HAP-1 (cell line): ENCODE measurements at regions not wholly inside any gene's neighbourhood (a gene's known extent, or its start where the extent isn't known, plus 50 kb on each side); places are given as distances from the start of the nearest gene placed in this dataset.

ENCODE experiments used
- DNase-seq, 2 experiments: peaks; one replicate each; pipeline ENCODE4 v3.0.0-alpha.2; 2016 to 2020; ENCODE audit warnings: low spot score in 2 of 2
- H3K27me3 ChIP-seq: fragments of 250-450 bp; sonication (Bioruptor Pico); 2 replicates; pipeline ENCODE4 v1.5.1; 2020; ENCODE audit warnings: low read depth, mild to moderate bottlenecking, moderate library complexity
- H3K36me3 ChIP-seq: fragments of 250-450 bp; sonication (Bioruptor Pico); replicated peaks from 2 replicates; pipeline ENCODE4 v1.5.1; 2020; ENCODE audit warnings: mild to moderate bottlenecking
- H3K4me1 ChIP-seq: fragments of 250-450 bp; sonication (Bioruptor Pico); 2 replicates; pipeline ENCODE4 v1.5.1; 2020; ENCODE audit warnings: mild to moderate bottlenecking
- H3K4me3 ChIP-seq: fragments of 250-450 bp; sonication (Bioruptor Pico); 2 replicates; pipeline ENCODE4 v1.5.1; 2020; ENCODE audit warnings: mild to moderate bottlenecking, moderate library complexity
- H3K9me3 ChIP-seq: fragments of 250-450 bp; sonication (Bioruptor Pico); 2 replicates; pipeline ENCODE4 v1.5.1; 2020; ENCODE audit warnings: mild to moderate bottlenecking, moderate library complexity
- in situ Hi-C: fragments of 300-500 bp; cut with MboI; formaldehyde crosslinking; loops from 3 replicates; pipeline ENCODE4 v1.14.3; 2020; ENCODE audit warnings: low sequenced_read_pairs, inconsistent platforms, mixed read lengths

- Histone ChIP-seq H3K36me3 (no peaks in the 10 kb centered on the region), H3K4me3 (no peak overlapping the region), H3K27me3 (0 out of 2 replicates have a peak, but pooled peaks cover 3% of the 10 kb centered on the region), H3K9me3 (no peaks in the 10 kb centered on the region), H3K4me1 (no peaks in the 10 kb centered on the region)
- DNase-seq: no peak
- in situ Hi-C loops: loop anchor here (25.0 kb wide), 1 partner anchor 1075 kb away; the partner anchor contains the start of gene NR2F2
Measured at GRCh38 chr15:95261968-95262367, 1030.6 kb downstream of the MCTP2 start.

- in situ Hi-C loops: loop anchor here (25.0 kb wide), 1 partner anchor 1074 kb away; the partner anchor contains the start of gene NR2F2
- Histone ChIP-seq H3K9me3 (no peaks in the 10 kb centered on the region), H3K36me3 (no peaks in the 10 kb centered on the region)
Measured at GRCh38 chr15:95262866-95263564, 1031.7 kb downstream of the MCTP2 start.

GRCh38 chr15:95263751-95264150, 1032.4 kb downstream of the MCTP2 start:
- no peak overlapping the region for H3K4me3 ChIP-seq
- no peaks in the 10 kb centered on the region for H3K4me1 ChIP-seq
- no peaks in the 10 kb centered on the region for H3K9me3 ChIP-seq
- in situ Hi-C loops: loop anchor here (25.0 kb wide), 1 partner anchor 1074 kb away; the partner anchor contains the start of gene NR2F2
- no peak for DNase-seq
- 0 out of 2 replicates have a peak, but pooled peaks cover 3% of the 10 kb centered on the region for H3K27me3 ChIP-seq
- H3K36me3 ChIP-seq: no peaks in the 10 kb centered on the region

More at GRCh38 chr15:95262866-95263564, 1031.7 kb downstream of the MCTP2 start:
- no peak for DNase-seq
- H3K4me3 ChIP-seq: no peak overlapping the region
- H3K4me1 ChIP-seq: no peaks in the 10 kb centered on the region
- 0 out of 2 replicates have a peak, but pooled peaks cover 3% of the 10 kb centered on the region for H3K27me3 ChIP-seq

- Histone ChIP-seq H3K4me1 (no peaks in the 10 kb centered on the region), H3K4me3 (no peak overlapping the region), H3K27me3 (0 out of 2 replicates have a peak, but pooled peaks cover 3% of the 10 kb centered on the region), H3K36me3 (no peaks in the 10 kb centered on the region), H3K9me3 (no peaks in the 10 kb centered on the region)
- no peak for DNase-seq
- in situ Hi-C loops: loop anchor here (25.0 kb wide), 1 partner anchor 1072 kb away; the partner anchor contains the start of gene NR2F2
Measured at GRCh38 chr15:95265419-95265997, 1034.1 kb downstream of the MCTP2 start.

GRCh38 chr15:95266451-95267061, 1035.2 kb downstream of the MCTP2 start:
- Histone ChIP-seq H3K36me3 (no peaks in the 10 kb centered on the region), H3K9me3 (no peaks in the 10 kb centered on the region), H3K4me3 (no peak overlapping the region), H3K4me1 (no peaks in the 10 kb centered on the region), H3K27me3 (0 out of 2 replicates have a peak, but pooled peaks cover under 1% of the 10 kb centered on the region)
- no peak for DNase-seq
- in situ Hi-C loops: loop anchor here (25.0 kb wide), 1 partner anchor 1071 kb away; the partner anchor contains the start of gene NR2F2

GRCh38 chr15:95267481-95267880, 1036.1 kb downstream of the MCTP2 start:
- Histone ChIP-seq H3K9me3 (no peaks in the 10 kb centered on the region), H3K36me3 (no peaks in the 10 kb centered on the region), H3K4me1 (no peaks in the 10 kb centered on the region), H3K27me3 (no peaks in the 10 kb centered on the region), H3K4me3 (no peak overlapping the region)
- in situ Hi-C loops: loop anchor here (25.0 kb wide), 1 partner anchor 1070 kb away; the partner anchor contains the start of gene NR2F2
- DNase-seq: no peak

GRCh38 chr15:95269242-95270183, 1038.2 kb downstream of the MCTP2 start:
- in situ Hi-C loops: loop anchor here (25.0 kb wide), 1 partner anchor 1068 kb away; the partner anchor contains the start of gene NR2F2
- H3K4me3 ChIP-seq: no peak overlapping the region
- no peaks in the 10 kb centered on the region for H3K27me3 ChIP-seq
- no peaks in the 10 kb centered on the region for H3K36me3 ChIP-seq
- no peak for DNase-seq
- no peaks in the 10 kb centered on the region for H3K4me1 ChIP-seq
- H3K9me3 ChIP-seq: no peaks in the 10 kb centered on the region

- H3K27me3 ChIP-seq: no peaks in the 10 kb centered on the region
- DNase-seq: no peak
- in situ Hi-C loops: loop anchor here (25.0 kb wide), 1 partner anchor 1063 kb away; the partner anchor contains the start of gene NR2F2
- no peak overlapping the region for H3K4me3 ChIP-seq
- H3K4me1 ChIP-seq: no peaks in the 10 kb centered on the region
- no peaks in the 10 kb centered on the region for H3K9me3 ChIP-seq
- H3K36me3 ChIP-seq: no peaks in the 10 kb centered on the region
Measured at GRCh38 chr15:95274101-95274500, 1042.7 kb downstream of the MCTP2 start.

- DNase-seq: no peak
- in situ Hi-C loops: no loop called here
- Histone ChIP-seq H3K9me3 (no peaks in the 10 kb centered on the region), H3K4me1 (no peaks in the 10 kb centered on the region), H3K36me3 (no peaks in the 10 kb centered on the region), H3K4me3 (no peak overlapping the region), H3K27me3 (no peaks in the 10 kb centered on the region)
Measured at GRCh38 chr15:95277266-95277665, 1045.9 kb downstream of the MCTP2 start.

- DNase-seq: no peak
- Histone ChIP-seq H3K4me1 (no peaks in the 10 kb centered on the region), H3K9me3 (no peaks in the 10 kb centered on the region), H3K27me3 (no peaks in the 10 kb centered on the region), H3K4me3 (no peak overlapping the region), H3K36me3 (no peaks in the 10 kb centered on the region)
- in situ Hi-C loops: no loop called here
Measured at GRCh38 chr15:95278532-95279245, 1047.3 kb downstream of the MCTP2 start.

- no peak for DNase-seq
- H3K27me3 ChIP-seq: no peaks in the 10 kb centered on the region
- in situ Hi-C loops: no loop called here
Measured at GRCh38 chr15:95279277-95280019, 1048.1 kb downstream of the MCTP2 start.

GRCh38 chr15:95280711-95281110, 1049.3 kb downstream of the MCTP2 start:
- no peaks in the 10 kb centered on the region for H3K9me3 ChIP-seq
- H3K36me3 ChIP-seq: no peaks in the 10 kb centered on the region
- in situ Hi-C loops: no loop called here
- DNase-seq: no peak
- no peak overlapping the region for H3K4me3 ChIP-seq
- no peaks in the 10 kb centered on the region; the same call in 1 of the 2 replicates for H3K4me1 ChIP-seq
- no peaks in the 10 kb centered on the region for H3K27me3 ChIP-seq

More at GRCh38 chr15:95279277-95280019, 1048.1 kb downstream of the MCTP2 start:
- Histone ChIP-seq H3K4me1 (no peaks in the 10 kb centered on the region), H3K4me3 (no peak overlapping the region), H3K36me3 (no peaks in the 10 kb centered on the region), H3K9me3 (no peaks in the 10 kb centered on the region)
